ENCODE measurements at regions not wholly inside any gene's neighbourhood (a gene's known extent, or its start where the extent isn't known, plus 50 kb on each side); places are given as distances from the start of the nearest gene placed in this dataset.

DNA sequence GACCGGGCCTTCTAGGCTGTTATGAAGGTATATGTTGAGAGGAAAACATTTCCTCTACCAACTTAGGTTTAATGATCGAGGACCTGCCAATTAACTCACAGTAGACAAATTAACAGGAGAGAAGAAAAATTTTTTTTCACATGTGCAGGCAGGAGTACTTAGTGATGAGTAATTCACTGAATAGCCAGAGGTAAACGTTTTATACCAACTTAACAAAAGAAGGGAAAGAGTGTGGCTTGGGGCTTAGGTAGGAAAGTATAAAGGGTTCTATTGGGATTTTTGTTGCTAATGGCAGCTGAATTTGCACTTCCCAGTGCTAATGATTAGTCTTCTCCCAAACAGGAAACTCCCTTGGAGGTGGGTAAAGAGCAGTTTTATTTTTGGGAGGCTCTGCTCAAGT lies 121.6 kb upstream of the HS3ST4 start:
- no peak for DNase-seq
- H4K20me1 ChIP-seq (ENCODE audit: insufficient read depth) = no peaks in the 10 kb centered on the region
- H3K4me2 ChIP-seq = no peak overlapping the region
- H3K36me3 ChIP-seq (replicated peaks in 1 of 2; ENCODE audit: control insufficient read depth in 1 of 2, insufficient read depth in 2 of 2, low read length in 1 of 2) = no peaks in the 10 kb centered on the region
- no peak overlapping the region for H3K27ac ChIP-seq (ENCODE audit: low read depth in 2 of 2, low read length in 1 of 2)
- ChIA-PET POLR2A (no interaction called here), CTCF (no interaction called here)
- no peaks in the 10 kb centered on the region for H3K9me3 ChIP-seq
- no peak overlapping the region for H3K9ac ChIP-seq
- no peaks in the 10 kb centered on the region for H3F3A ChIP-seq (replicated peaks; ENCODE audit: insufficient read depth)
- no peaks in the 10 kb centered on the region for H3K4me1 ChIP-seq (ENCODE audit: control insufficient read depth in 1 of 2, insufficient read depth in 2 of 2, low read depth in 1 of 2, low read length in 1 of 2)
- TF ChIP-seq GABPA (IDR thresholded peaks at IDR 0.05; ENCODE audit: low read depth) = no peak
- TF ChIP-seq NRF1 (IDR thresholded peaks at IDR 0.05; ENCODE audit: low read depth, low read length) = no peak
- TF ChIP-seq SIN3A (IDR thresholded peaks at IDR 0.05; ENCODE audit: borderline replicate concordance, low read depth, low read length) = no peak
- TF ChIP-seq, protein P1, sequence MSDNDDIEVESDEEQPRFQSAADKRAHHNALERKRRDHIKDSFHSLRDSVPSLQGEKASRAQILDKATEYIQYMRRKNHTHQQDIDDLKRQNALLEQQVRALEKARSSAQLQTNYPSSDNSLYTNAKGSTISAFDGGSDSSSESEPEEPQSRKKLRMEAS (IDR thresholded peaks at IDR 0.05; ENCODE audit: low read depth) = no peak
- no peak for TF ChIP-seq REST (IDR thresholded peaks at IDR 0.05; ENCODE audit: low read depth, low read length)
- TF ChIP-seq PBX3 (IDR thresholded peaks at IDR 0.05) = no peak
- no peak for TF ChIP-seq POLR2AphosphoS5 (IDR thresholded peaks at IDR 0.05; ENCODE audit: low read depth, low read length)
- TF ChIP-seq YY1 (IDR thresholded peaks at IDR 0.05; ENCODE audit: low read depth) = no peak
- TF ChIP-seq FOXM1 (IDR thresholded peaks at IDR 0.05; ENCODE audit: low read depth) = no peak
- TF ChIP-seq MEF2A (IDR thresholded peaks at IDR 0.05; ENCODE audit: borderline replicate concordance, low read depth) = no peak
- no peak for TF ChIP-seq RFX5 (IDR thresholded peaks at IDR 0.05; ENCODE audit: low read length)
- TF ChIP-seq TCF12 (IDR thresholded peaks at IDR 0.05) = no peak
- no peak for TF ChIP-seq TAF1 (IDR thresholded peaks at IDR 0.05; ENCODE audit: borderline replicate concordance, low read depth, low read length)
- no peak for TF ChIP-seq TEAD4 (IDR thresholded peaks at IDR 0.05; ENCODE audit: borderline replicate concordance, insufficient read depth)
- no peak for TF ChIP-seq EP300 (IDR thresholded peaks at IDR 0.05; ENCODE audit: borderline replicate concordance in 1 of 2, low read depth in 1 of 2, low read length in 1 of 2)
- TF ChIP-seq RAD21 (IDR thresholded peaks at IDR 0.05; ENCODE audit: low read length) = no peak
- TF ChIP-seq EZH2phosphoT487 (IDR thresholded peaks at IDR 0.05; ENCODE audit: borderline replicate concordance, low read depth) = no peak
- no peak overlapping the region for H2AFZ ChIP-seq (ENCODE audit: low read depth)
- no peaks in the 10 kb centered on the region; the same call in 1 of the 2 replicates for H3K27me3 ChIP-seq (ENCODE audit: insufficient read depth)
- WGBS (ENCODE audit: low lambda C conversion rate) = 0% methylated on average over 3 of the region's 3 CpGs
- H3K9me2 ChIP-seq = no peaks in the 10 kb centered on the region
- no peak overlapping the region for H3K4me3 ChIP-seq (ENCODE audit: low read depth in 2 of 2, low read length in 1 of 2)
- no peaks in the 10 kb centered on the region for H3K79me2 ChIP-seq (ENCODE audit: insufficient read depth)

Measured in SK-N-SH (cell line).